Activated naive CD8-positive, alpha-beta T cell treated with anti-CD3 and anti-CD28 coated beads, Interleukin-2, amount 50 U/mL, for 16 hours (primary cell): ENCODE measurements at regions not wholly inside any gene's neighbourhood (a gene's known extent, or its start where the extent isn't known, plus 50 kb on each side); places are given as distances from the start of the nearest gene placed in this dataset.
"Not testable (repeated sequence)": the region's sequence is repeated elsewhere in the genome, so short reads cannot be mapped to it uniquely, and the experiment has no call there.

ENCODE experiments used
- DNase-seq: peaks from one replicate; pipeline ENCODE4 v3.0.0-alpha.2; 2020; ENCODE audit warnings: low read depth, low spot score

- DNase-seq: no peak
Measured at GRCh38 chr22:22346401-22347107, 102.0 kb downstream of the VPREB1 start.

GRCh38 chr22:22348127-22348814, 103.7 kb downstream of the VPREB1 start:
- DNase-seq: no peak

- DNase-seq: no peak
Measured at GRCh38 chr22:22348815-22349454, 104.3 kb downstream of the VPREB1 start.

DNA sequence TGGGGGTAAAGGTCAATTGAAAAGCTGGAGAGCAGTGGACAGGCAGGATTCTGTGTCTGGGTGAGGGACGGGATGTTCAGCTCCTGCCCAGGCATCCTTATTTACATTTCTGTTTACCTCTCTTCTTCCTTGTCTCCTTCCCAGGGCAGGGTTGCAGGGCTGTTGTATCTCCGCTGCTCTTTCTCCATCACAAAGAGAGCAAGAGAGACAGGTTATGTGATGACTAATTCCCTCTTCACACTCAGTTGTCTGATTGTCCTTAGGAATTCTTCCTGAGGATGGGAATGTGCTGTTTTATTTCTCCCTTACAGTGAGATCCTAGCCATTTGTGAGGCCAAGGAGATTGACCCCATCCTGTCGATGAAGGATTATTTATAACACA, 104.9 kb downstream of the VPREB1 start:
- DNase-seq: no peak

DNA sequence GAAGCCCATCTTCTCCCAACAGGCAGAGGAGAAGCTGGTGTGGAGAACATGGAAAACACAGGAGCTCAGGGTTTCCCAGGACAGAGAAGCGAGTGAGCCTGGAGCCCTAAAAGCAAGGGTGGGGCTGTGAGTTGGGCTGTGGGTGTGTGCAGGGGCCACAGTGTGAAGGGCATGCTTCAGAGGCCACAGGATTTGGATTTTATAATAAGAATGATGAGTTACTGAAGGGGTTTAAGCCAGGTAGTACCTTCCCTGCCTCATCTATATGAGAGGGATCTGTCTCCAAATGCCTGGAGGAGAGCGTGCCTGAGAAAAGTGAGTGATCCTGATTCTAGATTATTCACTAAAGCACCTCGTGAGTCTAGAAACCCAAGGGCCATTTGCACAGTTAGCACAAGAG, 106.8 kb downstream of the VPREB1 start:
- no peak for DNase-seq

- DNase-seq: no peak
Measured at GRCh38 chr22:22352371-22352999, 107.9 kb downstream of the VPREB1 start.

DNA sequence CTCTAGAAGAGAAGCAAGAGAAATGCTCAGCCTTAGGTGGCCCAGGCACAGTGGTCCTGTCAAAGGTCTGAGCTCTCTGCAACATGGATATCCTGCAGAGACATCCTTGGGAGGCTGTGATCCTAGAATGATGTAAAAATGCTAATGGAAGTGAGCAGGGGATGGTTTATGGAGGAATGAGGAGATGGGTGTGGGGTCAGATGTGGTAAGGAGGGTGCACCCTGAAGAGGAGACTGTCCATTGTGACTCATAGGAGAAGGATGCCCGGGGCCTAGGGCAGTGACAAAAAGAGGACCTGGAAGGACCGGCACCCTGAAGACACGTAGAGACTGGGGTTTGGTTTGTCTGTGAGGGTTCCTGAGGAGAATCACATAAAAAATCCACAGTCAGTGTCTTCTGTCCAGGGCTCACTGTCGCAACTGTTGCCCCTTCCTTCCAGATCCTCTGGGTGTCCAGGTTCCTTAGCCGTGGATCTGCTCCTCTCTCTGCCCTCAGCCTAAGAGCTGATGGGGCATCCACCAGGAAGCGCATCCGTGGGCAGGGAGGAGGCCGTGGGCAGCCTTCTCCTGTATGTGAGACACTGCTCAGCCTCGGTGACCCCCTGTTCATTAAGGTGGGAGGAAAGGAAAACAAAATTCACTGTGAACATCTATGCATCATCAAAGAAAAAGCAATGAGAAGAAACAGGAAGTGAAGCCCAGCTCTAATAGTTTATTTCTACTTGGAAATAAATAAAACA, 110.7 kb downstream of the VPREB1 start:
- DNase-seq: no peak

DNA sequence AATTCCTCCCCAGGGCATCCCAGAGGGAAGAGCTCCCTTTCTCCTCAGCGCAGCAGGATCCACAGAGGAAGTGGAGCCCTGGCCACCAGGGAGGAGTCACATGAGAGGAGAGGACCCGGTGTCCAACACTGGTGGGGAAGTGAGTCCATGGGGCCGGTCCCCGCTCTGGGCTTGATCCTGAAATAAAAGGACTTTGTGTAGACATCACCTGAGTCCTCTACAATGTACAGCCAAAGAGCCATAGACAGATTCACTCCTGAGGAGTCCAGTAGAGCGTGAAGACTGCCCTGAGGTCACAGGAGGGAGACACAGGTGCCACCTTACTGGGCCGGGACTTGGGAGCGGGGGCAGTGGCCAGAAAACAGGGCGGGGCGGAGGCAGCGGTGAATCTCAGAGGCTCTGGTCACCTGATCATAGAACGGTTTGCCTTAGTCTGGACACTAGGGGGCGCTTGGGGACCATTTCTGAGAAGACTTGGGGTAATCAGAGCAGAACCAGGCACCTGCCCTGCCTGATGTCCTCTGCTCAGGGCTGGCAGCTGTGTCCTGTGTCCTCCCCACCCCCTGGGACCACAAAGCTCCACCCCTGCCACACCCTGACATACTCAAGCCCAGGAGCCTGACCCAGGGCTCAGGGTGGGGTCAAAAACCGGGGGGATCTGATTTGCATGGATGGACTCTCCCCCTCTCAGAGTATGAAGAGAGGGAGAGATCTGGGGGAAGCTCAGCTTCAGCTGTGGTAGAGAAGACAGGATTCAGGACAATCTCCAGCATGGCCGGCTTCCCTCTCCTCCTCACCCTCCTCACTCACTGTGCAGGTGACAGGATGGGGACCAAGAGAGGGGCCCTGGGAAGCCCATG, 112.7 kb downstream of the VPREB1 start:
- DNase-seq: peak; percentile 39

DNA sequence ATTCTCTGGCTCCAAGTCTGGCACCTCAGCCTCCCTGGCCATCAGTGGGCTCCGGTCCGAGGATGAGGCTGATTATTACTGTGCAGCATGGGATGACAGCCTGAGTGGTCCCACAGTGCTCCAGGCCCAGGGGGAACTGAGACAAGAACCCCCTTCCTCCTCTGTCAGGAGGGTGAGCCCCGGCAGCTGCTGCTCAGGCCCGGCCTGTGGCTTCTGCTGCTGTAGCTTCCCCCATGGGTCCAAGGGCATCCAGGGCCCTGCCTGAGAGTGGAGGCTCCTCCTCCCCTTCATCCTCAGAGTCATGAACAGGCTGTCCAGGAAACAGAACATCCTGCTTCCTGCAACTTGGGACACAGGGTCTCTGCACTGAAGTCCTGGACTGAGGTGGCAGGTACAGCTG, 113.6 kb downstream of the VPREB1 start:
- no peak for DNase-seq

- no peak for DNase-seq
Measured at GRCh38 chr22:22358686-22359085, 114.1 kb downstream of the VPREB1 start.

- DNase-seq: no peak
Measured at GRCh38 chr22:22359465-22359864, 114.9 kb downstream of the VPREB1 start.

DNA sequence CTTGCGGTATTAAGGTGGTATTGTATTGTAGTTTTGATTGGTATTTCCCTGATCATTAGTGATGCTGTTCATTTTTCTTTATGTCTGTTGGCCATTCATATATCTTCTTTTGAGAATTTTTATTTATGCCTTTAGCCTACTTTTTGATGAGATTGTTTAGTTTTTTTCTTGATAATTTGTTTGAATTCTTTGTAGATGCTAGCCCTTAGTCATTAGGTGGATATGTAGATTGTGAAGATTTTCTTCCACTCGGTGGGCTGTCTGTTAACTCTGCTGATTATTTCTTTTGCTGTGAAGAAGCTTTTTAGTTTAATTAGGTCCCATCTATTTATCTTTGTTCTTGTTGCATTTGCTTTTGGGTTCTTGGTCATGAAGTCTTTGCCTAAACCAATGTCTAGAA, 115.4 kb downstream of the VPREB1 start:
- DNase-seq: no peak

- no peak for DNase-seq
Measured at GRCh38 chr22:22362311-22362710, 117.7 kb downstream of the VPREB1 start.

- DNase-seq: no peak
Measured at GRCh38 chr22:22362936-22363335, 118.3 kb downstream of the VPREB1 start.

DNA sequence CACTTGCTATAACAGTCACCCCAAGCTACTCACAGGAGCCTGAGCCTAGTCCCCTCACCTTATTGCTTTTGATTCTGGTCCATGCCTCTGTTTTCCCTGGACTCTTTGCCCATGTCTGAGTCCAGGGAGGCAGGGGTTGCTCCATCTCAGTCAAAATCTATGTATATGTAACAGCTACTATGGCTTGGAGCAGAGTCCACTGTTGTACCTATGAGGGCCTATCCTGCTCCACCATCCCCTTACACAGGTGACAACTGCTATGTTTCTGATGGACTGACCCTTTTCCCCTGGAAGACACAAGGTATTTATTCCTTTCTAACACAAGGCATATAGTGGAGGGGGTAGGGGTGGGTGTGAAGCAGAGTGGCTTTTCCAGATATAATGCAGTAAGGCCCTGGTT, 119.6 kb downstream of the VPREB1 start:
- no peak for DNase-seq

DNA sequence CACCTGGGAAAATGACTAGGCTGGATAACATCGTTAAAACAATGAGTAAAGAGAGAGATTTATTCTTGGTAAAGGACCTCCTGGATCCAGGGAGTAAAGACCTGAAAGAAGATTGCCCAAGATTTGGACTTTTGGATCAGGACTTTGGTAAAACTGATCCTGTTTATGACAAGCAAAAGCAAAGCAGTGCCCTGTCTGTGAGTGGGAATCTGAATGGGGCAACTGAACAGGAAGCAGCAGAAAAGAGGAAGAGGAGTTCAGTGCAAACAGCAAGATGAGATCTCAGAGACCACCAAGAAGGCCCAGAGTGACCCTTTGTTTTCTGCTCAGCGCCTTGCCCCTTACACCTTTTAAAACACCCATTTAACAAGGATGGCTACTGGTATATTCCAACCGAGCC, 122.0 kb downstream of the VPREB1 start:
- no peak for DNase-seq

DNA sequence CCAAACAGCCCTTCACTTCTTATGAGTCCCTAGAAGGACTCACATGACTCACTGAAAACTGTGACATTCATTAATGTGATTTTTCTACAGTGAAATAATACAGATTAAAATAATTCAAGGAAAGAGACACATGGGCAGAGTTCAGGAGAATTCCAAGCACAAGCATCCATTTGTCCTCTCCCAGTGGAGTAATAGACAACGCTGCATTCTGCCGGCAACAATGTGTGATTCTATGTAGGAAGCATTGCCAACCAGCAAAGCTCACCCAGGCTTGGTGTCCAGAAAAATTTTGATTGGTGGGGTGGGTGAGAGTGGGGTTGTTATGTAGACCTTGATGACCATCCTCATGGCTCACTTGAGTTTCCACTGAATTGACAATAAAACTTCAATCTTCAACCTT, 123.9 kb downstream of the VPREB1 start:
- no peak for DNase-seq

DNA sequence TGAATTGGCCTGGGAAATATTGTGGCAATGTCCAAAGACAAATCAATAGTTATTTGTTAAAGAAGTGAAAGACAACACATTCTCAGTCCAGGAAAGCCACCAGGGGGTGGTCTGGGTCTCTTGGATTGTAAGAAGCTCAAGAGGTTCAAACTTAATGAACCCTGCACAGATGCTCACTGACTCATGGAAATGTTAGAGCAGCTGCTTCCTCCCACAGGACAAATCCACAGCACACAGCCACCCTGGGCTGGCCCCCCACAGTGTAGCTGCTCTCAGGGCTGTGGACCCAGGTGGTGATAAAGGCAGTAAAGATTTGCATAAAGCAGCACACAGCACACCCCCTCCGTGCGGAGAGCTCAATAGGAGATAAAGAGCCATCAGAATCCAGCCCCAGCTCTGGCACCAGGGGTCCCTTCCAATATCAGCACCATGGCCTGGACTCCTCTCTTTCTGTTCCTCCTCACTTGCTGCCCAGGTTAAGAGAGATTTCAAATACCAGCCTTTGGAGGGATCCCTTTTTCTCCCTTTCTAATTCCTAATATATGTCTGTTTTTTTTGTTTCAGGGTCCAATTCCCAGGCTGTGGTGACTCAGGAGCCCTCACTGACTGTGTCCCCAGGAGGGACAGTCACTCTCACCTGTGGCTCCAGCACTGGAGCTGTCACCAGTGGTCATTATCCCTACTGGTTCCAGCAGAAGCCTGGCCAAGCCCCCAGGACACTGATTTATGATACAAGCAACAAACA, 124.8 kb downstream of the VPREB1 start:
- not testable (repeated sequence) for DNase-seq

DNA sequence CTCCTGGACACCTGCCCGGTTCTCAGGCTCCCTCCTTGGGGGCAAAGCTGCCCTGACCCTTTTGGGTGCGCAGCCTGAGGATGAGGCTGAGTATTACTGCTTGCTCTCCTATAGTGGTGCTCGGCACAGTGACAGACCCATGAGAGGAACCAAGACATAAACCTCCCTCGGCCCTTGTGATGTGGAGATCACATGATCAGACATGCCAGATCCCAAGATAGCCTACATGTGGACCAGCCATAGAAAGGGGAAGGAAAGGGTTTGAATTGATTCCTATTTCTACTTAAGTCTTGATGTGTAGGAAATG, 125.3 kb downstream of the VPREB1 start:
- DNase-seq: no peak

DNA sequence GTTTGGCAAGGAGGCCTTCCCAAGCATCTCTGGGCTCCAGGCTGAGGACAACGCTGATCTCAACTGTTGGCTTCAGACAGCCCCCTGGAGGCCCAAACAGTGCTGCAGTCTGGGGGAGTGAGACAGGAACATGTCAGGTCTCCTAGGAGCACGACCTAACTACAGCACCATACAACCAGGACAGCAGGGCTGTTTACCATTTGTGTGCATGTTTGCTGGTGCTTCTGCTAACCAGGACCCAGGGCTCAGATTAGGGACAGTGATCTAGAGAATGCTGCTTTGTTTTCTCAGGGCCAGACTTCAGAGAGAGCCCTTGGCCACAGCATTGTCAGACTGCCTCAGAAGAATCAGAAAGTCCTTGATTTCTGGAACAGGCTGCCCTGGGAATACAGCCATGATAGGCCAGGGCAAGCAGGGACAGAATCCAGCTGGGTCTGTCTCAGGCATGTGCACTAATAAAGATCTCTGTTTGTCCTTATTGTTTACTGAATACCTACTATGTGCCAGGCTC, 126.5 kb downstream of the VPREB1 start:
- DNase-seq: no peak
